GM06990 (cell line): ENCODE measurements at regions not wholly inside any gene's neighbourhood (a gene's known extent, or its start where the extent isn't known, plus 50 kb on each side); places are given as distances from the start of the nearest gene placed in this dataset.
"Not testable (repeated sequence)": the region's sequence is repeated elsewhere in the genome, so short reads cannot be mapped to it uniquely, and the experiment has no call there.

ENCODE experiments used
- DNase-seq: peaks from one replicate; pipeline ENCODE4 v3.0.0-alpha.2; 2011; ENCODE audit not compliant: insufficient read length; ENCODE audit errors: extremely low read depth
- H3K27me3 ChIP-seq: replicated peaks from 2 replicates; pipeline ENCODE4 v1.6.0; 2011; ENCODE audit warnings: low read length; ENCODE audit not compliant: control insufficient read depth, insufficient read depth
- H3K36me3 ChIP-seq: 2 replicates; pipeline ENCODE4 v1.5.1; 2011; ENCODE audit warnings: low read length; ENCODE audit not compliant: control insufficient read depth, insufficient read depth
- H3K4me3 ChIP-seq: replicated peaks from 2 replicates; pipeline ENCODE4 v1.5.1; 2011; ENCODE audit warnings: low read depth, mild to moderate bottlenecking, control low read depth, low read length
- TF ChIP-seq, protein P1 (sequence below): IDR thresholded peaks from 2 replicates; pipeline ENCODE4 v1.5.1; 2011; ENCODE audit warnings: low read length, control low read depth, mild to moderate bottlenecking, inconsistent platforms; ENCODE audit not compliant: insufficient read depth, poor library complexity, severe bottlenecking

DNA sequence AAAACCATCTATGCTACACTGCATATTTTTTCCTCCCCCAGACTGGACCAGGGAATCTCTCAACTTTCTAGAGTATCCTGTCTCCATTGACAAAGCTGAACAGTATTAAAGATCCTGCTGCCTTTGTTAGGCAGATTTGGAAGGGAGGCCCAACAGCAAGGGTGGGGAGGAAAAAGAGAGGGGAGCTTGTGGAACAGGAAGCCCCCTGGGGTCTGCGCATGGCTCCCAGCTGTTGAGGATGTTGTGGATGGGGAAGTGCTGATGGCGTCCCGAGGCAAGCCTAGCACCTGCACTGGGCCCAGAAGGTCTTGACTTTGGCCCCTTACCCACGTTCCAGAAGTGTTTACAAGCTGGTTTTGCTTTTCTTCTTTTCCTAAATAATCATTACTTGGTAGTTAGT is 146.6 kb downstream of the TBC1D2B start:
- not testable (repeated sequence) for DNase-seq, H3K27me3 ChIP-seq, H3K36me3 ChIP-seq, H3K4me3 ChIP-seq

DNA sequence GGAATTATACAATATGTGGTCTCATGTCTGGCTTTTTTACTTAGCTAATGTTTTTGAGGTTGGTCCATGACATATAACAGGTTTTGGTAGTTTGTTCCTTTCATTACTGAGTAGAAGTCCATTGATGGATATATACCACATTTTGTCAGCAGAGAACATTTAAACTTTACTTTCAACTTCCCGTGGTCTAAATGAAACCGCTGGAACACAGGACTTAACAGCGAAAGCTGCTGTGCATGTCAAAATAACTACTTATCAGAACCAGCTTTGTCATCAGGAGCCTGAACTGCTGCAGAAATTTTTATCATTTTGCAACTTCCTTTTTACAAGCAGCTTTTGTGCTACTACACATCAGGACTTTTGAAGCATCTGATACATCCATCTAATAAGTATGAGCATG is 147.0 kb downstream of the TBC1D2B start:
- DNase-seq, H3K36me3 ChIP-seq, H3K27me3 ChIP-seq, H3K4me3 ChIP-seq: not testable (repeated sequence)

DNA sequence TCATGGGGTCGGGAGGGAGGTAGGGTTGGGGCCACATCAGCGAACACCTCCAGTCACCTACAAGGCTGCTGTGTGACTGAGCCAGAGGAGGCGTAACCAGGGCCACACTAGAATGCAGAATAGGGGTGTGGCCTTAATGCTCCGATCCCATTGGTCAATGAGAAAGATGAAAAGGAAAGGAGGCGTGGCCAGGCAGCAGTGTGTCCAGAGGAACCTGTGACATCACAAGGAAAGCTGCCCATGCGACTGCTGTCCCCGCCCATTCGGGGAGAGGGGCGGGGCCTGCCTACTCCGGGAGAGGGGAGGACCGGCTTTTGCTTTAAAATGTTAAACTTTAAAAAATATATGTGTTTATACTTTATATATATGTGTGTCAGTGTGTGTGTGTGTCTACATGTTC is 150.7 kb downstream of the TBC1D2B start:
- not testable (repeated sequence) for H3K4me3 ChIP-seq, DNase-seq, H3K36me3 ChIP-seq, H3K27me3 ChIP-seq

DNA sequence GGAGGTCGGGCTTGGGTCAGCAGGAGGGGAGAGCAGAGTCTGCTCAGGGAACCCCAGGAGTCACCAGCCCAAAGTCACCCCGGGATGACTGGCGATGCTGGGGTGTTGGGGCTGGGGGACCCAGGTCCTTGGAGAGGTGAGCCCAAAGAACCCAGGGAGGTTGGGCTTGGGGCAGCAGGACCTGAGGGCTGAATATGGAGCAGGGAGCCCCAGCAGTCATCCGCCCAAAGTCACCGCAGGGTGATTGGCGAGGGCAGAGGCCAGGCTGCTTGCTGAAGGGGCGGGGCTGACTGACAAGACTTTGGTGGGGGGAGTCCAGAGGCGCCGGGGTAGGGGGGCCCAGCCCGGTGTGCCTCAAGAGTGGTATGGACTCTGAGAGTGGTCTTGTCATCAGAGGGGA is 151.2 kb downstream of the TBC1D2B start:
- not testable (repeated sequence) for DNase-seq, H3K4me3 ChIP-seq, H3K27me3 ChIP-seq, H3K36me3 ChIP-seq

DNA sequence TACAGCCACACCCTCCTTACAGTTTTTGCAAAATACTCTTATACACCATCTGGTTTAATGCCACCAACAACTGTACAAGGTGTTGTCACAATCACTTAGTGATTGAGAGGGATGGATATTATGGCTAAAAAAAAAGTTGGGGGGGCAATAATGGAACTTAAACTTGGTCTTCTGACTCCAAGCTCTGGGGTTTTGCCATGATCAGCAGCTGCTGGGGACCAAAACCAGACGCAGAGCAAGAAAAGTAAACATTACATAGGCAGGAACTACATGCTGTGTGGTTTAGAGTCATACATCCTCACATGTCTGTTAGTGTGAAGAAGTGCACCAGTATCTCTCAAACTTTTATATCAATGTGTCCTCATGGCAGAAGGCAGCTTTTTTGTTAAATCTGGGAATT is 152.4 kb downstream of the TBC1D2B start:
- not testable (repeated sequence) for DNase-seq, H3K36me3 ChIP-seq, H3K27me3 ChIP-seq, H3K4me3 ChIP-seq

DNA sequence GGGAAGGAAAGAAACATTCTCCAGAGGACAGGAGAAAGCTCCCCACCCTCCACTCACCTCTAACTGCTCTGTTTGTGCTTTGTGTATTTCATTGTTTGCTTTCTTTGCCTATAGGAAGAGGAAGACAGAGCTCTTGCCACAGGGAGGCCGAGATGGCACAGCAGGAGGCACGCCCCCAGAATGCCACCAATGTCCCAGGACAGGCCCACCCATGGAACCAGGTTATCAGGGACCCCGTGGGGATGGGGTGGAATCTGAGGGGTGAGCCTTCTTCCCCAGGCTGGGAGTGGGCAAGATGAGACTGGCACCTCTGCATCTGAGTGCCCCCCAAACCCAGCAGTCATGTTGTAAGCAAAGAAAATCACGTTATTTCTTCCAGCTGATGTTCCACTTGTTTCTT is 155.8 kb downstream of the TBC1D2B start:
- H3K4me3 ChIP-seq, result no peak overlapping the region
- DNase-seq, result no peak
- H3K36me3 ChIP-seq, result no peaks in the 10 kb centered on the region
- H3K27me3 ChIP-seq, result no peaks in the 10 kb centered on the region
- TF ChIP-seq, protein P1, sequence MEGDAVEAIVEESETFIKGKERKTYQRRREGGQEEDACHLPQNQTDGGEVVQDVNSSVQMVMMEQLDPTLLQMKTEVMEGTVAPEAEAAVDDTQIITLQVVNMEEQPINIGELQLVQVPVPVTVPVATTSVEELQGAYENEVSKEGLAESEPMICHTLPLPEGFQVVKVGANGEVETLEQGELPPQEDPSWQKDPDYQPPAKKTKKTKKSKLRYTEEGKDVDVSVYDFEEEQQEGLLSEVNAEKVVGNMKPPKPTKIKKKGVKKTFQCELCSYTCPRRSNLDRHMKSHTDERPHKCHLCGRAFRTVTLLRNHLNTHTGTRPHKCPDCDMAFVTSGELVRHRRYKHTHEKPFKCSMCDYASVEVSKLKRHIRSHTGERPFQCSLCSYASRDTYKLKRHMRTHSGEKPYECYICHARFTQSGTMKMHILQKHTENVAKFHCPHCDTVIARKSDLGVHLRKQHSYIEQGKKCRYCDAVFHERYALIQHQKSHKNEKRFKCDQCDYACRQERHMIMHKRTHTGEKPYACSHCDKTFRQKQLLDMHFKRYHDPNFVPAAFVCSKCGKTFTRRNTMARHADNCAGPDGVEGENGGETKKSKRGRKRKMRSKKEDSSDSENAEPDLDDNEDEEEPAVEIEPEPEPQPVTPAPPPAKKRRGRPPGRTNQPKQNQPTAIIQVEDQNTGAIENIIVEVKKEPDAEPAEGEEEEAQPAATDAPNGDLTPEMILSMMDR, result no peak

DNA sequence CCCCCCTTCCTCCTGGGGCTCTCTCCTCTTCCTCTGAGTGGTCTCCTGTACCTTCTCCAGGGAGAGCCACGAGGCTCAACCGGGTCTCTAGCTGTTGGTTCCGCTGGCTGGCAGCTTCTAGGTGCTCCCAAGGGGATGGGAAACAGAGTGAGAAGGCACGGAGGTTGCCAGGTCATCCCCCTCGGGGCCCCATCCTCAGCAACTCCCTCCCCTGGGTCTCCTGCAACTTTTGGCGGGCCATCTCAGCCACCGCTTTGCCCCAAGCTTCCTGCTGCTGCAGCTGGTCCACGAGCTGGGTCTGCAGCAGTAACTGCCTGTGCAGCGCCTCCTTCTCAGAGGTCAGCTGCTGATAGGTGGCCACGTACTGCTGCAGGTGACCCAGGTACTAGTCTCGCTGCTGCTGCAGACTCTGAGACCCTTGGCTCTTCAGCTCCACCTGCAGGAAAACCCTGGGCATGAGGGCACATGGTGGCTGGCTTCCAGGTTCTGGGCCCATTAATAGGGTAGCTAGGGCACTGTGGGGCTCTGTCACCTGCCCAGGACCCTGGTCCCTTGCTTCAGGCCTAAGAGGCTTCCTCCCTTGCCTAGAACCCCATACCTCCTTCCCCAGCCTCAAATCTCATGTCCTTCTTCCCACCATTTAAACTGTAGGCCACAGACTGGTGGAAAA is 160.4 kb downstream of the TBC1D2B start:
- H3K4me3 ChIP-seq, H3K27me3 ChIP-seq, H3K36me3 ChIP-seq, DNase-seq: not testable (repeated sequence)

DNA sequence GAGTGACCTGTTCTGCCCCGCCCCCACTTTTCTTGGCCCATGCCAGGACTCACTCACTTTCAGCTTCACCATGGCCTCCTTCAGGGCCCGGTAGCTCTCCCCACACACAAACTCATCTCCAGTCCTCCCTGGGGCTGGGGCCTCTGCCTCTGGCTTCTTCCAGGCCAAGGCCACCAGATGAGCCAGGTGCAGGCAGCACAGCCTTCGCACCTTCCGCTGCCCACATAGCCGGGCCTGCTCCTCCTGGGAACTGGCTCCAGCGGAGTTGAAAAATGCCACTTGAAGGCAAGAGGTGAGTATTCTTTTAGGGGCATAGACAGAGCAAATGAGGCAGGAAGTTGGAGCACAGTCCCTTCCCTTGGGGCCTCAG is 161.6 kb downstream of the TBC1D2B start:
- H3K36me3 ChIP-seq, H3K27me3 ChIP-seq, DNase-seq, H3K4me3 ChIP-seq: not testable (repeated sequence)

DNA sequence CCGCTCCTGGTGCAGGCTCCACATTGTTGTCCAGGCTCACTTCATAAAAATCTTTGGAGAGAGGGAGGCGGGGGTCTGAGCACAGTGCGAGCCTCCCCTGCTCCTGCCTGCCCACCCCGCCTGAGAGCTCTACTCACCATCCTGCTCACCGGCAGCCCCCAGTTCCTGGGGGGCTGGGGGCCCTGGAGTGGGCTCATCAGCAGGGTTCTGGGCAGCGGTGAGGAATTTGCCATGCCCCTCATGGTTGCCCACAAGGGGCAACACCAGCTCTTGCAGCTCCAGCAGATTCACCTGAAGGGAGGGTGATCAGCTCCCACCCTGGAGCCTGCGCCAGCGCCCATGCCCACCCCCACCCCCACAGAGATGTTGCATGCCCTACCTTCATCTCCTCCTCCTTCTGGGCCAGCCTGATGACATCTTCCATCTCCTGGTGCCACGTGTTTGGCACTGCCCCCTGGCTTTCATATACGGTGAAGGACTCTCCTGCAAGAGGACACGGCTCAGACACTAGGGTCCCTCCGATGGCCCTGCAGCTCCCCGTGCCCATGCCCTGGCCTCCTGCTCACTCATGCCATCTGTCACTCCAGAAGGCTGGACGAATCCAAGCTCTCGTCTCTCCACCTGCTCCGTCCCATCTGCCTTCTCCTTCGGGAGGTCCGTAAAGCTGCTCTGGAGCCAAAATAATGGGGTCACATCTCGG is 162.1 kb downstream of the TBC1D2B start:
- no peaks in the 10 kb centered on the region for H3K36me3 ChIP-seq
- no peaks in the 10 kb centered on the region for H3K27me3 ChIP-seq
- TF ChIP-seq, protein P1, result no peak
- no peak overlapping the region for H3K4me3 ChIP-seq
- DNase-seq, result no peak

DNA sequence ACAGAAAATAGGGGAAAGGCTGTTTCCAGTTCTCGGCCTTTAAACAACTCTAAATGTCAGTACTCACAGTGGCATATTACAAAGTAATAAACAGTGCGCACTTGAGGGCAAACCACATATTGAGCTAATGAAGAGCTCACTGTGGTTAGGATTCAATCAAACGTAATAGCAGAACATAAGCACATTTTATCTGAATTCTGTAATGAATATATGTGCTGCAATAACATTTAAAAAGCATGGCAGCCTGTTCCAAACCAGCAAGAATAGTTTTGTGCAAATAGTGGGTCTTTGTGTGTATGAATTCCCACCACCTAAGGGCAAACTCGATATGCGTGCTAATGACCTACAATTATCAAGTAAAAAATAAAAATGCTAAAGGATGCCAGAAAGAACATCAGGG is 163.0 kb downstream of the TBC1D2B start:
- H3K36me3 ChIP-seq, H3K4me3 ChIP-seq, DNase-seq, H3K27me3 ChIP-seq: not testable (repeated sequence)
